CD4-positive, alpha-beta T cell (primary cell): ENCODE measurements at regions not wholly inside any gene's neighbourhood (a gene's known extent, or its start where the extent isn't known, plus 50 kb on each side); places are given as distances from the start of the nearest gene placed in this dataset.

Experiments used
- ATAC-seq: fragments of 200-7000 bp; cut with Tn5 transposase; one replicate; pipeline ENCODE4 v1.10.0; 2022; ENCODE audit warnings: mild to moderate bottlenecking; ENCODE audit not compliant: poor library complexity
- CTCF ChIA-PET: fragments of 350-600 bp; sonication (Branson Sonifier 250); formaldehyde crosslinking; loops from one replicate; lab custom pipeline; 2021; ENCODE audit warnings: antibody characterized with exemption, inconsistent platforms; lab: Charles Lee
- POLR2A ChIA-PET: fragments of 350-600 bp; sonication (Branson Sonifier 250); formaldehyde crosslinking; loops from one replicate; lab custom pipeline; 2021; ENCODE audit warnings: antibody characterized with exemption, inconsistent platforms; lab: Charles Lee
- DNase-seq, 14 experiments: peaks; one replicate each; pipeline ENCODE4 v3.0.0-alpha.2; 2013 to 2020; ENCODE audit warnings: mixed read lengths in 2 of 14
- H3K27ac ChIP-seq, 2 donors: one replicate each; pipeline versions ENCODE4 v1.5.1 to v1.7.0; 2013; ENCODE audit warnings: low read length in 2 of 2, low read depth in 1 of 2, mild to moderate bottlenecking in 1 of 2
- H3K27me3 ChIP-seq, 2 experiments: 1 replicate in 1 of 2; 2 replicates in 1 of 2; pipeline versions ENCODE4 v1.6.1 to v1.7.0; 2013; ENCODE audit warnings: low read length in 2 of 2, control low read depth in 1 of 2, mild to moderate bottlenecking in 1 of 2, moderate library complexity in 1 of 2; ENCODE audit not compliant: insufficient read depth in 2 of 2, control insufficient read depth in 1 of 2
- H3K36me3 ChIP-seq: one replicate; pipeline ENCODE4 v1.6.1; 2013; ENCODE audit warnings: low read length, control low read depth; ENCODE audit not compliant: insufficient read depth
- H3K4me1 ChIP-seq: one replicate; pipeline ENCODE4 v1.6.1; 2013; ENCODE audit warnings: low read length, control low read depth; ENCODE audit not compliant: insufficient read depth
- H3K4me3 ChIP-seq: one replicate; pipeline ENCODE4 v1.5.1; 2013; ENCODE audit warnings: mild to moderate bottlenecking, low read length, moderate library complexity
- H3K9me3 ChIP-seq, 2 experiments: 1 replicate in 1 of 2; 2 replicates in 1 of 2; pipeline versions ENCODE4 v1.6.1 to v1.7.0; 2013; ENCODE audit warnings: low read length in 2 of 2, mild to moderate bottlenecking in 2 of 2, control low read depth in 1 of 2, moderate library complexity in 1 of 2; ENCODE audit not compliant: control insufficient read depth in 1 of 2, insufficient read depth in 1 of 2
- H3K27ac Mint-ChIP-seq: one replicate; pipeline ENCODE4 v1.8.0; 2020; ENCODE audit warnings: mixed read lengths
- H3K27me3 Mint-ChIP-seq: one replicate; pipeline ENCODE4 v1.8.0; 2021; ENCODE audit warnings: mixed read lengths
- H3K36me3 Mint-ChIP-seq: one replicate; pipeline ENCODE4 v1.8.0; 2021; ENCODE audit warnings: low read depth, mixed read lengths
- H3K4me1 Mint-ChIP-seq: one replicate; pipeline ENCODE4 v1.8.0; 2021; ENCODE audit warnings: low read depth, mixed read lengths
- H3K4me3 Mint-ChIP-seq: one replicate; pipeline ENCODE4 v1.8.0; 2020; ENCODE audit warnings: mild to moderate bottlenecking, mixed read lengths
- H3K9me3 Mint-ChIP-seq: one replicate; pipeline ENCODE4 v1.8.0; 2020; ENCODE audit warnings: mixed read lengths
- intact Hi-C, 2 experiments: fragments of 100-400 bp; cut with DNase I in 1 of 2; cut with micrococcal nuclease in 1 of 2; formaldehyde crosslinking; loops; one replicate each; pipeline versions ENCODE4 v1.15.1 to v1.9.0; 2023 to 2025; cut with DNase I, micrococcal nuclease
- TF ChIP-seq, protein P1 (sequence below): fragments of 200-600 bp; IDR thresholded peaks from one replicate; pipeline ENCODE4 v1.8.0; 2022; ENCODE audit warnings: antibody characterized with exemption, mild to moderate bottlenecking

DNA sequence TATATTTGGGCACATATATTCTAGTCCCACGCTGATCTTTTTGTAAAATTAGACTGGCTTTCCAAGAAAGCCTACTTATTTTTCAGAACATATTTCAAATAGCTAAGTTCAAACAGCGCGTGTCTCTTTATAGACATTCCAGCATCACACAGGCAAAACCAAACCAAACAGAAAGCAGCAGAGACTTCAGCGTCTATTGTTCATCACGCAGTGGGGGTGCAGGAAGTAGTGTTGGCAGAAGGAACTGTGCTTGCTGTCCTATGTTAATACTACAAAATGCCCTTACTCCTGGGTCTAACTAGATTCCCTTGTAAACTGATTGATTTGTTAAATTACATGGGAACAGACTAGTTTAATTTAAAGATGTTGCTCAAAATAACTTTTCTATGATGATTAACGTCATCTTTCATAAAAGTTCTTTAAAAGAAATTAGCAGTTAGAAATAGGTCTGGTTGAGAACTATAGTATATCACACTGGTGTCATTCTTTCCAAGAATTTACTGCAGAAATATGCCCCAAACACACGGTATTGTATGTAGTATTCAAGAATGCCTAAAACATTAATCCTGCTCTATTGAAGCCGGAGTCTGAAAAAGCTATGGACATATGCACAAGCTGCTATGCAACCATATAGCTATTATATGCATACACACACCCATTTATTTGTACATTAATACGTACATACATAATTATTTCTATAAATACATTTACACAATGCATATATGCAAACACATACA, 436.3 kb downstream of the CBLN2 start:
- Histone ChIP-seq H3K4me1 (no peaks in the 10 kb centered on the region), H3K27ac (no peak overlapping the region), H3K27me3 (no peaks in the 10 kb centered on the region), H3K36me3 (no peaks in the 10 kb centered on the region), H3K4me3 (no peak overlapping the region), H3K9me3 (no peaks in the 10 kb centered on the region)
- ChIA-PET POLR2A (no interaction called here), CTCF (no interaction called here)
- H3K4me3 Mint-ChIP-seq, result no peak overlapping the region
- intact Hi-C loops, result no loop called here
- DNase-seq (no peak), ATAC-seq (no peak)
- no peaks in the 10 kb centered on the region for H3K4me1 Mint-ChIP-seq
- TF ChIP-seq, protein P1, sequence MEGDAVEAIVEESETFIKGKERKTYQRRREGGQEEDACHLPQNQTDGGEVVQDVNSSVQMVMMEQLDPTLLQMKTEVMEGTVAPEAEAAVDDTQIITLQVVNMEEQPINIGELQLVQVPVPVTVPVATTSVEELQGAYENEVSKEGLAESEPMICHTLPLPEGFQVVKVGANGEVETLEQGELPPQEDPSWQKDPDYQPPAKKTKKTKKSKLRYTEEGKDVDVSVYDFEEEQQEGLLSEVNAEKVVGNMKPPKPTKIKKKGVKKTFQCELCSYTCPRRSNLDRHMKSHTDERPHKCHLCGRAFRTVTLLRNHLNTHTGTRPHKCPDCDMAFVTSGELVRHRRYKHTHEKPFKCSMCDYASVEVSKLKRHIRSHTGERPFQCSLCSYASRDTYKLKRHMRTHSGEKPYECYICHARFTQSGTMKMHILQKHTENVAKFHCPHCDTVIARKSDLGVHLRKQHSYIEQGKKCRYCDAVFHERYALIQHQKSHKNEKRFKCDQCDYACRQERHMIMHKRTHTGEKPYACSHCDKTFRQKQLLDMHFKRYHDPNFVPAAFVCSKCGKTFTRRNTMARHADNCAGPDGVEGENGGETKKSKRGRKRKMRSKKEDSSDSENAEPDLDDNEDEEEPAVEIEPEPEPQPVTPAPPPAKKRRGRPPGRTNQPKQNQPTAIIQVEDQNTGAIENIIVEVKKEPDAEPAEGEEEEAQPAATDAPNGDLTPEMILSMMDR, result no peak
- no peaks in the 10 kb centered on the region for H3K27me3 Mint-ChIP-seq
- no peak overlapping the region for H3K27ac Mint-ChIP-seq
- peaks cover 1% of the 10 kb centered on the region for H3K9me3 Mint-ChIP-seq
- H3K36me3 Mint-ChIP-seq, result no peaks in the 10 kb centered on the region

DNA sequence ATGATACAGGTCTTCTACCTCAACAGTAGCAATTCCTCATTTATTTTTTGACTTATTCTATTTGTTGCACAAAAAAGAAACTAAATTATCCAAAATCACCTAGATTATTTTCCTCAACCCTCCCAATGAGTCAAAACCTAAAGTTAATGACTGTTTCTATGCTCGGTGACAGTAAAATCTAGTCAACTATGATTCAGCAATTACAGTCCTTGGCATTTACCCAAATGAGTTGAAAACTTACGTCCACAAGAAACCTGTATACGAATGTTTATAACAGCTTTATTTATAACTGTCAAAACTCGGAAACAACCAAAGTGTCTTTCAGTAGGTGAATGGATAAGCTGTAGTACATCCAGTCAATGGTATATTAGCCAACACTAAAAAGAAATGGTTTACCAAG, 439.3 kb downstream of the CBLN2 start:
- Histone ChIP-seq H3K27me3 (no peaks in the 10 kb centered on the region), H3K4me1 (no peaks in the 10 kb centered on the region), H3K36me3 (no peaks in the 10 kb centered on the region), H3K4me3 (no peak overlapping the region), H3K9me3 (no peaks in the 10 kb centered on the region), H3K27ac (no peak overlapping the region)
- H3K9me3 Mint-ChIP-seq, result no peaks in the 10 kb centered on the region
- no peak overlapping the region for H3K4me3 Mint-ChIP-seq
- no peak overlapping the region for H3K27ac Mint-ChIP-seq
- DNase-seq, result no peak
- no peaks in the 10 kb centered on the region for H3K27me3 Mint-ChIP-seq
- intact Hi-C loops, result no loop called here
- ChIA-PET POLR2A (no interaction called here), CTCF (no interaction called here)
- H3K4me1 Mint-ChIP-seq, result no peaks in the 10 kb centered on the region
- TF ChIP-seq, protein P1, result no peak
- no peaks in the 10 kb centered on the region for H3K36me3 Mint-ChIP-seq
- ATAC-seq, result no peak

DNA sequence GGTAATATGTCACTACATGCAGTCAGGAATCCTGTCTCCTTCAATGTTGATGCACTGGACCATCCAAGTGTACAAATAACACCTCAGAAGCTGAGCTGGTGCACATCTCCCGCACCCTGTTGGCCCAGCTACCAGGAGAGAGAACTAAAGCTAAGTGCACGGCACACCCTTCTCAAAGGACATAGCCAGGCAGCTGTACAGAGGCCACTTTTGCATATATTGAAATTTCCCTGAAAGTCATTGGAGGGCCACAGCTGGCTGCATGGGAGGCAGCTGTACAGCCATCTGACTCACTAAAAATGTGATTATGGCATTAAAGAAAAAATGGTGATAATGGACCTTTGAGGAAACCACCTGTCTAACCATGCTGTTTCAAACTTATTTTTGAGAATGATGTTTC, 441.7 kb downstream of the CBLN2 start:
- no peaks in the 10 kb centered on the region for H3K9me3 Mint-ChIP-seq
- POLR2A ChIA-PET, result no interaction called here
- no peaks in the 10 kb centered on the region for H3K4me1 ChIP-seq
- no peak overlapping the region for H3K4me3 ChIP-seq
- H3K36me3 ChIP-seq, result no peaks in the 10 kb centered on the region
- DNase-seq, result no peak
- ATAC-seq, result no peak
- no peak overlapping the region for H3K27ac ChIP-seq
- CTCF ChIA-PET, result no interaction called here
- H3K27me3 ChIP-seq, result no peaks in the 10 kb centered on the region
- H3K27me3 Mint-ChIP-seq, result no peaks in the 10 kb centered on the region
- no peaks in the 10 kb centered on the region for H3K9me3 ChIP-seq
- no peak overlapping the region for H3K27ac Mint-ChIP-seq
- no peak overlapping the region for H3K4me3 Mint-ChIP-seq
- H3K36me3 Mint-ChIP-seq, result no peaks in the 10 kb centered on the region
- H3K4me1 Mint-ChIP-seq, result no peaks in the 10 kb centered on the region
- TF ChIP-seq, protein P1, result no peak
- intact Hi-C loops, result no loop called here
